Spinal cord (tissue), 9 donors: ENCODE measurements at regions not wholly inside any gene's neighbourhood (a gene's known extent, or its start where the extent isn't known, plus 50 kb on each side); places are given as distances from the start of the nearest gene placed in this dataset.

ENCODE experiments used
- DNase-seq, 6 donors: peaks; one replicate each; pipeline versions ENCODE4 v3.0.0 to v3.0.0-alpha.2; 2013 to 2015; ENCODE audit warnings: low spot score in 6 of 6, low read depth in 4 of 6
- H3K27ac ChIP-seq: one replicate; pipeline ENCODE4 v1.5.1; 2013; ENCODE audit warnings: low read depth, low read length, control low read depth
- H3K27me3 ChIP-seq: one replicate; pipeline ENCODE4 v1.6.1; 2013; ENCODE audit warnings: low read length; ENCODE audit not compliant: control insufficient read depth, insufficient read depth
- H3K36me3 ChIP-seq: one replicate; pipeline ENCODE4 v1.6.1; 2013; ENCODE audit warnings: low read length; ENCODE audit not compliant: control insufficient read depth, insufficient read depth
- H3K4me1 ChIP-seq: one replicate; pipeline ENCODE4 v1.6.1; 2013; ENCODE audit warnings: low read length; ENCODE audit not compliant: control insufficient read depth, insufficient read depth
- H3K4me3 ChIP-seq: one replicate; pipeline ENCODE4 v1.5.1; 2013; ENCODE audit warnings: low read depth, low read length, control low read depth
- H3K9me3 ChIP-seq: one replicate; pipeline ENCODE4 v1.6.1; 2013; ENCODE audit warnings: low read length; ENCODE audit not compliant: control insufficient read depth, insufficient read depth
- WGBS: methylation state at CpG from one replicate; pipeline ENCODE4 v1.1.5; 2013; ENCODE audit warnings: missing lambda C conversion rate; ENCODE audit not compliant: insufficient coverage; 5-methylcytosine and 5-hydroxymethylcytosine counted together
- donor health status: healthy.

DNA sequence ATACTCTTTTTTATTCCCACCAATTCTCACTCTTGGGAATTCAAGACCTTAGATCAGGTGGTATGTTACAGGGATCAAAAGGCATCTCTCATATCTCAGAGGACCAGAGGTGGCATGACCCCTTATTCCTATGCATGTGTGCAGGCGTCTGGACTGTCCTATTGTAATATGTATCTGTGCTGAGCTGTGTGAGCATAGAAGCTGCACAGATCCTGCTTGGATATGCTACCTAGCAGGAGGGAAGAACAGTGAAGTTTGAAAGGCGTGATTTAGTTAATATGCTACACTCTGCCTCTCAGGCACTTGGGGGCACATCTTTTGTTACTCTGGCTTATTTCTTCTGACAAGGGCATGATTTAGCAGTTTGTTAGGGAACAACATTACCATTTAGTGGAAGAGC, 86.7 kb upstream of the ZRANB2 start:
- WGBS = 29% methylated on average over 1 of the region's 2 CpGs
- no peaks in the 10 kb centered on the region for H3K9me3 ChIP-seq
- DNase-seq = peak in 1 of 6 donors; percentile 1

DNA sequence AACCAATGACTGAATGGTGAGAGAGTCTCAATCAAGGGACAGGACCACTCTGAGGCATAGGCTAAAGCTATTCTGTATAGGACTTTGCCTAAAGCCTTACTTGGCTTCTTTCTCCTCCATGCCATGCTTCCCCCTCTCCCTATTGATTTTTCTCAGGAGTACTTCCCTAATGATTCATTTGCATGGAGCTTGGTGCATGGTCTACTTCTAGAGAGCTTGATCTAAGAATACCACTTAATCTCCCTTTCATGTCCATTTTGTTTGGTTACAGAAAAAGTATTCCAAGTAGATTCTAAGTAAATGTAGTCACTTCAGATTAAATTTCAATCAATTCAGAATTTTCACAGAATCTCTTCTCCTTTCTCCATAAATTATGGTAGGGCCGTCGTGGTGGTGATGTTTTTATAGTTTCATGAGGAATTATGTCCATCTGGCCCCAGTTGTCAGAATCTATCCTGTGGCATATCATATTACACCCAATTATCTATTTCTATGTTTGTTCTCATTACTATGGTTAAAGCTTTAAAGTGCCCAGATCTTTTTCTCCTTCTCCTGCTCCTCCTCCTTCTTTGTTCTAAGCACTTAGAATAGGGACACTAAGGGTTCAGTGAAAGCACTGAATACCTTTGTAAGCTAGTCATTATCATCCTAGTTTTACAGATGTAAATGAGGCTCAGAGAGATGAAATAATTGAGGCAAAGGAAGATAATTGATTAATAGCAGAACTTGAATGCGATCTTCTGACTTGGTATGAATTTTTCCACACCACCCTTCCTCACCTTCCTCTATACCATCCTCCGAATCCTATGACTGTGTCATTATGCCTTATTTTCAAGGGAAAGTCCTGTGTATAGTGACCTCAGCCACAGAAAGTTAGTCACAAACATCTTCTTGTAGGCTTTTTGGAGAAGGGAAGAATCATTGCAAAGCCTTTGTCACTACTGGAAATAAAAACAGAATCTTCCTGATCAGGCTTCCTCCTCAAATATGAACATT, 85.6 kb upstream of the ZRANB2 start:
- Histone ChIP-seq H3K27me3 (no peaks in the 10 kb centered on the region), H3K4me1 (no peaks in the 10 kb centered on the region), H3K4me3 (no peak overlapping the region), H3K36me3 (no peaks in the 10 kb centered on the region), H3K27ac (no peak overlapping the region), H3K9me3 (no peaks in the 10 kb centered on the region)
- no CpG with 5 or more reads among the region's 4 CpGs for WGBS
- DNase-seq = no peak

More for the DNA sequence above, 86.7 kb upstream of the ZRANB2 start:
- Histone ChIP-seq H3K27me3 (no peaks in the 10 kb centered on the region), H3K4me1 (no peaks in the 10 kb centered on the region), H3K27ac (no peak overlapping the region), H3K36me3 (no peaks in the 10 kb centered on the region), H3K4me3 (no peak overlapping the region)

DNA sequence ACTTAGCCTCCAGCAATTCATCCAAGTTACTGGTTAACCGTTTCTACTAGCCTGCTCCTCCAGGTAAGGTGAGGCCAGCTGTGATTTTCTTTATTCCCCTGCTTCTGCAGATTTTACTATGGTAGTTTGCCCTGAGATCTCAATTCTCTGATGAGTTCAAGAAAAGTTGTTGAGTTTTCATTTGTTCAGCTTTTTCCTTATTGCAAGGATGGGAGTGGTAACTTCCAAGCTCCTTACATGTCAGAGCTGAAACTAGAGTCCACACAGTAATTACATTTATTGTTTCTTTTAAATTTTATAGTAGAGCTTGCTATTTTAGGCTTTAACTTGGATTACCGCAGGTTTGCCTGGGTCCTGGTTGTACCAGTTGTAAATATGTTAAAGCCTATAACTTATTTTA, 76.9 kb upstream of the ZRANB2 start:
- Histone ChIP-seq H3K9me3 (no peaks in the 10 kb centered on the region), H3K36me3 (no peaks in the 10 kb centered on the region), H3K4me1 (no peaks in the 10 kb centered on the region), H3K27ac (no peak overlapping the region), H3K4me3 (no peak overlapping the region), H3K27me3 (no peaks in the 10 kb centered on the region)
- WGBS = no CpG with 5 or more reads among the region's 2 CpGs
- no peak for DNase-seq

DNA sequence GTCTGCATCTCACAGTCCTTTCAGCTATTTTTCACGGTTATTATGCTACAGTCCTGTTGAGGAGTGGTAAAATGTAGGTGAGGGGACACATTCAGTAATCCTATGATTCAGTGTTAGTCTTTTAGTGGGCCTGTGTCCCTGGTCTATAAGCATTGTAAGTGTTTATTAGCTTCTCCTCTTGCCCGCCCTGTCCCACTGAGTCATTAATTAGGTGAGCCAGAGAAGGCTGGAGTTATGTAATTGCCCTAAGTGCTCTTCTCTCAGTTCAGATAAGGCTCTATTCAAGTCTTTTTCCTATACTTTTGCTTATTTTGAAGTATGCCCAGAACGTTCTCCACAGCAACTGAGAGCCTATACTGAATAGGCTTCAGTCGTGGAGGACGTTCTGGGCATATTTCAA, 76.3 kb upstream of the ZRANB2 start:
- no peak for DNase-seq
- no peak overlapping the region for H3K4me3 ChIP-seq
- no peak overlapping the region for H3K27ac ChIP-seq
- no peaks in the 10 kb centered on the region for H3K27me3 ChIP-seq
- no peaks in the 10 kb centered on the region for H3K36me3 ChIP-seq
- no peaks in the 10 kb centered on the region for H3K4me1 ChIP-seq
- H3K9me3 ChIP-seq = no peaks in the 10 kb centered on the region
- WGBS = 100% methylated on average over 1 of the region's 5 CpGs

DNA sequence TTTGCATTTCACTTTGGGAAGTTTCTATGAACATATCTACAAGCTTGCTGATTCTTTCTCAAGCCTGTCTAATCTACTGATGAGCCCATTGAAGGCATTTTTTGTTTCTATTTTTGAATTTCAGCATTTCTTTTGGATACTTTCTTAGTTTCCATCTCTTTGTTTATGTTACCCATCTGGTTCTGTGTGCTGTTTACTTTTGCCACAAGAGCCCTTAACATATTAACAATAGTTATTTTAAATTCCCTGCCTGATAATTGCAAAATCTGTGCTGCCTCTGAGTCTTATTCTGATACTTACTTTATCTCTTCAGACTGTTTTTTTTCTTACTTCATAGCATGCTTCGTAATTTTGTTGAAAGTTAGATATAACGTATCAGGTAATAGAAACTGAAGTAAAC, 75.8 kb upstream of the ZRANB2 start:
- Histone ChIP-seq H3K4me3 (no peak overlapping the region), H3K9me3 (no peaks in the 10 kb centered on the region), H3K4me1 (no peaks in the 10 kb centered on the region), H3K27me3 (no peaks in the 10 kb centered on the region), H3K27ac (no peak overlapping the region), H3K36me3 (no peaks in the 10 kb centered on the region)
- WGBS = no CpG with 5 or more reads among the region's 2 CpGs
- no peak for DNase-seq

DNA sequence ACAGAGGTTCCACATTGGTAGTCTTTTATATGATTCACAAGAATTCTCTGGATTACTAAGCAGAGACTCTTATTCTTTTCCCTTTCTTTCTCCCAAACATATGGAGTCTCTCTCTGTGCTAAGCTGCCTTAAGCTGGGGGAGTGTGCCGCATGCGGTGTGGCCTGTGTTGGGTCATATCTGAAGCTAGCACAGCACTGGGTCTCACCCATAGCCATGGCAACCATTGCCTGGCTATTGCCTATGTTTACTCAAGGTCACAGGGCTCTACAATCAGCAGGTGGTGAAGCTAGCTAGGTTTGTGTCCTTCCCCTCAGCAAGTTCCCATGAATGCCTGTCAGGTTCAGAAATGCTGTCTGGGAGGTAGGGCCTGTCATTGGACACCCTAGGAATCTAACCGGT, 73.6 kb upstream of the ZRANB2 start:
- Histone ChIP-seq H3K27me3 (no peaks in the 10 kb centered on the region), H3K36me3 (no peaks in the 10 kb centered on the region), H3K4me3 (no peak overlapping the region), H3K9me3 (no peaks in the 10 kb centered on the region), H3K4me1 (no peaks in the 10 kb centered on the region), H3K27ac (no peak overlapping the region)
- no peak for DNase-seq
- 100% methylated on average over 3 of the region's 3 CpGs for WGBS

DNA sequence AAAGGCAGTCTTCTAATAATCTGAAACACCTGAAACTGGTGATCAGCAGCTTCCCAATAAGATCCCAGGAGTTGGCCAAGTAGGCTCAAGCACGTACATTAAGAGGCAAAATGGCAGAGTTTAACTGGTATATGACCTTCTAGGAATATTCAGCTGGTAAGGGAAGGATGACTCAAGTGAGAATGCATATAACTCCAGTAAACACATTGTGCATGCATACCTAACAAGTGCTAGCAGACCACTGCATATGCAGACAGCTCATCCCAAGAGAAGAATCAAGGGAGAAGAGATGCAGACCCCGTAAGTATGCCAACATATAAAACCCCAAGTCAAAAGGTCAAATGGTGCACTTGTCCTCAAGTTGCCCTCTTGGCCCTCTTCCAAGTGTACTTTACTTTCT, 73.0 kb upstream of the ZRANB2 start:
- no peak for DNase-seq
- Histone ChIP-seq H3K4me3 (no peak overlapping the region), H3K27ac (no peak overlapping the region), H3K27me3 (no peaks in the 10 kb centered on the region), H3K9me3 (no peaks in the 10 kb centered on the region), H3K36me3 (no peaks in the 10 kb centered on the region), H3K4me1 (no peaks in the 10 kb centered on the region)
- 100% methylated on average over 1 of the region's 2 CpGs for WGBS

DNA sequence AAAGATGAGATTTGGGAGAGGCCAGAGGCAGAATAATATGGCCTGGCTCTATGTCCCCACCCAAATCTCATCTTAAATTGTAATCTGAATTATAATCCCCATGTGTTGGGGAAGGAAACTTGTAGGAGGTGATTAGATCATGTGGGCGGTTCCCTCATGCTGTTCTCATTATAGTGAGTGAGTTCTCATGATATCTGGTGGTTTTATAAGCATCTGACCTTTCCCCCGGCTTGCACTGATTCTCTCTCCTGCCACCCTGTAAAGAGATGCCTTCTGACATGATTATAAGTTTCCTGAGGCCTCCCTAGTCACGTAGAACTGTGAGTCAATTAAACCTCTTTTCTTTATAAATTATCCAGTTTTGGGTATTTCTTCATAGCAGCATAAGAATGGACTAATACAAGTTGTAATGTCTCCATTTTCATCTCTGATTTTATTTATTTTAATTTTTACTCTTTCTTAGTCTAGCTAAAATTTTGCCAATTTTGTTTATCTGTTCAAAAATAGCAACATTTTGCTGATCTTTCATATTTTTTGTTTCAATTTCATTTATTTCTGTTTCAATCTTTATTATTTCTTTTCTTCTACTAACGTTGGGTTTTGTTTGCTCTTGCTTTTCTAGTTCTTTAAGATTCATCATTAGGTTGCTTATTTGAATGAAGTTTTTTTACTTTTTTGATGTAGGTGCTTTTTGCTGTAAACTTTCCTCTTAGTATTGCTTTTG, 67.0 kb upstream of the ZRANB2 start:
- H3K27me3 ChIP-seq = no peaks in the 10 kb centered on the region
- no peak overlapping the region for H3K27ac ChIP-seq
- DNase-seq = no peak
- H3K4me1 ChIP-seq = no peaks in the 10 kb centered on the region
- H3K36me3 ChIP-seq = no peaks in the 10 kb centered on the region
- no peak overlapping the region for H3K4me3 ChIP-seq
- H3K9me3 ChIP-seq = no peaks in the 10 kb centered on the region
- WGBS = 80% methylated on average over 1 of the region's 4 CpGs

DNA sequence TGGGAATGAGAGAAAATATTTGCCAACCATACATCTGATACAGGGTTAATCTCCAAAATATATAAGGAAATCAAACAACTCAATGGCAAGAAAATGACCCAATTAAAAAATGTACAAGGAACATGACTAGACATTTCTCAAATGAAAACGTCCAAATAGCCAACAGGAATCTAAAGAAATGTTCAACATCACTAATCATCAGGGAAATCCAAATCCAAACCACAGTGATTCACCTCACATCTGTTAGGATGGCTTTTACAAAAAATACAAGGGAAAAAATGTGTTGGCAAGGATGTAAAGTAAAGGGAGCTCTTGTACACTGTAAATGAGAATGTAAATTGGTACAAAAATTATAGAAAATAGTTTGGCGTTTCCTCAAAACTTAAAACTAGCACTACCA, 54.7 kb upstream of the ZRANB2 start:
- no peak for DNase-seq
- Histone ChIP-seq H3K4me3 (no peak overlapping the region), H3K27ac (no peak overlapping the region), H3K9me3 (peaks cover 9% of the 10 kb centered on the region), H3K4me1 (no peaks in the 10 kb centered on the region), H3K27me3 (no peaks in the 10 kb centered on the region), H3K36me3 (no peaks in the 10 kb centered on the region)
- no CpG with 5 or more reads among the region's 2 CpGs for WGBS
